ENCODE measurements at regions not wholly inside any gene's neighbourhood (a gene's known extent, or its start where the extent isn't known, plus 50 kb on each side); places are given as distances from the start of the nearest gene placed in this dataset.
A peak's percentile ranks its signal among the peaks of the same experiment; 100 is the strongest.

DNA sequence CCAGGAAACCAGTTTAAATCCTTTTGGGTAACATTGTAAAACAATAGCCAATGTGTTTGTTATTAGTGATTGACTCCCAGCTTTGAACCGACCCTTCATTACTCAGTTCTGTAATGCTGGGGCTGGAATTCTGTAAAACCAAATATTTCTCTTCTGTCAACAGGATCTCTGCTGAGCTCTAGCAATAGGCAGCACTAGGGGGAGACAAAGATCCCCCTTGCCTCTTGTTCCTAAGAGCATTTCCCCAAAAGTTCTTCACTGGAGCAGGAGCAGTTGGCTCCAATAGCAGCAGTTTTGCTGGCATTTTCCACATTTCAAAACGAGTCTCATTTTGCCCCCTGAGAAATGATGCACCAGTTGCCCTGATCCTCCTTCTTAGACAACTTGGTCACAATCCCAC, 1671.1 kb downstream of the MRPL39 start:
- TF ChIP-seq RAD21 (IDR thresholded peaks at IDR 0.05 in 1 of 2, conservative IDR thresholded peaks at IDR 0.05 in 1 of 2; ENCODE audit: low read depth in 2 of 2, low read length in 2 of 2) (peak; percentile 36 to 48; a peak in 3 of 4 replicates), BRCA1 (IDR thresholded peaks at IDR 0.05; ENCODE audit: low read depth, low read length) (no peak), YY1 (IDR thresholded peaks at IDR 0.05; ENCODE audit: low read depth, low read length) (no peak), SP4 (IDR thresholded peaks at IDR 0.05; ENCODE audit: low read length) (no peak), GABPA (IDR thresholded peaks at IDR 0.05; ENCODE audit: borderline replicate concordance, insufficient read depth, low read length) (no peak), KDM1A (IDR thresholded peaks at IDR 0.05; ENCODE audit: borderline replicate concordance, low read length) (no peak), POLR2AphosphoS5 (IDR thresholded peaks at IDR 0.05; ENCODE audit: low read depth, low read length) (no peak), POLR2A (IDR thresholded peaks at IDR 0.05; ENCODE audit: control extremely low read depth in 1 of 2, low read depth in 2 of 2, low read length in 2 of 2) (no peak), RXRA (IDR thresholded peaks at IDR 0.05; ENCODE audit: insufficient read depth, low read depth, low read length) (no peak), JUND (IDR thresholded peaks at IDR 0.05; ENCODE audit: low read length) (no peak)
- TF ChIP-seq, protein P1, sequence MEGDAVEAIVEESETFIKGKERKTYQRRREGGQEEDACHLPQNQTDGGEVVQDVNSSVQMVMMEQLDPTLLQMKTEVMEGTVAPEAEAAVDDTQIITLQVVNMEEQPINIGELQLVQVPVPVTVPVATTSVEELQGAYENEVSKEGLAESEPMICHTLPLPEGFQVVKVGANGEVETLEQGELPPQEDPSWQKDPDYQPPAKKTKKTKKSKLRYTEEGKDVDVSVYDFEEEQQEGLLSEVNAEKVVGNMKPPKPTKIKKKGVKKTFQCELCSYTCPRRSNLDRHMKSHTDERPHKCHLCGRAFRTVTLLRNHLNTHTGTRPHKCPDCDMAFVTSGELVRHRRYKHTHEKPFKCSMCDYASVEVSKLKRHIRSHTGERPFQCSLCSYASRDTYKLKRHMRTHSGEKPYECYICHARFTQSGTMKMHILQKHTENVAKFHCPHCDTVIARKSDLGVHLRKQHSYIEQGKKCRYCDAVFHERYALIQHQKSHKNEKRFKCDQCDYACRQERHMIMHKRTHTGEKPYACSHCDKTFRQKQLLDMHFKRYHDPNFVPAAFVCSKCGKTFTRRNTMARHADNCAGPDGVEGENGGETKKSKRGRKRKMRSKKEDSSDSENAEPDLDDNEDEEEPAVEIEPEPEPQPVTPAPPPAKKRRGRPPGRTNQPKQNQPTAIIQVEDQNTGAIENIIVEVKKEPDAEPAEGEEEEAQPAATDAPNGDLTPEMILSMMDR (IDR thresholded peaks at IDR 0.05; ENCODE audit: control extremely low read depth in 1 of 3, insufficient read depth in 1 of 3, low read depth in 1 of 3, low read length in 3 of 3) = peak in 2 of 3 experiments; percentile 50 to 57; a peak in 3 of 4 replicates
